ENCODE measurements at regions not wholly inside any gene's neighbourhood (a gene's known extent, or its start where the extent isn't known, plus 50 kb on each side); places are given as distances from the start of the nearest gene placed in this dataset.

DNA sequence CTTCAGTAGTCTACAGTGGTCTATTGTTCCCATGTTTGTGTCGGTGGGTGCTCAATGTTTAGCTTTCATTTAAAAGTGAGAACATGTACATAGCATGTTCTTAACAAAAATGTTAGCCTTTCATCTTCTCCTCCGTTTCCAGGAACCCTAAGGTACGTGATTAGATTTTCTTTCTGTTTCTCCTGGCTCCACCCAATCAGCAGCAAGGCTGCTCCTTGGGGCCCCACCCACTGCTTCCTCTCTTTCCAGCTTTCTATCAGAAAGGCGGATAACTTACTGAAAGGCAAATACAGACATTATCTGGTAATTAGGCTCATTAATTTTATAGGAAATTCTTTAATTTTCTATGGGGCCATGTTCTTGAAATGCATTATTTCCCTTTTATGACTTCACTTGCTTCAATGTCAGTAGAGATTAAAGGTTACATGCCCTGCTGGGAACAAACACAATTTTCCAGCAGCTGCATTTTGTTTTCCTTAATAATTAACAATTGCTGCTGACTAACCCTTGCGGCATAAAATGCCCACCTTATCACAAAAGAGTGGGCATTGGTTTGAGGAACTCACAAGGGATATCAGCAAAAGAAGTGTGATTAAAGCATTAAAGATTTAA, 324.9 kb upstream of the SNX7 start:
- no peak for DNase-seq (ENCODE audit: low read depth in 4 of 4, low spot score in 2 of 4)

DNA sequence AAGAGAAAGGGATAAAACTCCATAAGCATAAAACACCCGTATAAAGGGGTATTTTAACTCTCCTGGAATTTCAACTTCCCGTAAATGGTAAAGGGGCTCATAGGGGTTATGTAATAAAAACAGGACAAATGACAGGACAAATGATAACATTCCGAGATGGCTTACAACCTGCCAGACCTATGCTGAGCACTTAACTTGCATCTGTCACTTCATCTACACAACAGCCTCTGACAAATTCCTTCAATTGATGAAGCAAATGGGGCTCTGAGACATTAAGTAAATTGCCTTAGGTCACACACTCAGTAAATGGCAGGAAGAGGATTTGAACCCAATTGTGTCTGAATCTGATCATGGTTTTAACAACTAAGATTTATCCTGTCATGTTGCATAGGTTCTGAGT, 327.6 kb upstream of the SNX7 start:
- DNase-seq (ENCODE audit: low read depth in 4 of 4, low spot score in 2 of 4) = no peak

DNA sequence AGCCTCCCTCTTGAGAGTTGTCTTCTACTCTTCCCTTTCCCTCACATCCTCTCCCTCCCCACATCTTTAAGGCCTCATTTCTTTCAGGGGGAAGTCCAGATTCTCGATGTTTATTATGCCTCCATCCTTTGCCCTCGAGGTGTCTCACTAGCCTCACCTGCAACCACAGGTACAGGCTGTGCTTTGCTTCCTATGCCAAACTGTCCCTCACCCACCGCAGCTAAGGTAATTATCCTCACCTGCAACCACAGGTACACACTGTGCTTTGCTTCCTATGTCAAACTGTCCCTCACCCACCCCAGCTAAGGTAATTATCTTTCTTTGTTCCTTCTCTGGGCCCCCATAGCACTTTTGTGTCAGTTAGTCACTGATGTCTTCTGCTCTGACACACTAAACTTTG, 328.1 kb upstream of the SNX7 start:
- DNase-seq (ENCODE audit: low read depth in 4 of 4, low spot score in 2 of 4) = no peak

DNA sequence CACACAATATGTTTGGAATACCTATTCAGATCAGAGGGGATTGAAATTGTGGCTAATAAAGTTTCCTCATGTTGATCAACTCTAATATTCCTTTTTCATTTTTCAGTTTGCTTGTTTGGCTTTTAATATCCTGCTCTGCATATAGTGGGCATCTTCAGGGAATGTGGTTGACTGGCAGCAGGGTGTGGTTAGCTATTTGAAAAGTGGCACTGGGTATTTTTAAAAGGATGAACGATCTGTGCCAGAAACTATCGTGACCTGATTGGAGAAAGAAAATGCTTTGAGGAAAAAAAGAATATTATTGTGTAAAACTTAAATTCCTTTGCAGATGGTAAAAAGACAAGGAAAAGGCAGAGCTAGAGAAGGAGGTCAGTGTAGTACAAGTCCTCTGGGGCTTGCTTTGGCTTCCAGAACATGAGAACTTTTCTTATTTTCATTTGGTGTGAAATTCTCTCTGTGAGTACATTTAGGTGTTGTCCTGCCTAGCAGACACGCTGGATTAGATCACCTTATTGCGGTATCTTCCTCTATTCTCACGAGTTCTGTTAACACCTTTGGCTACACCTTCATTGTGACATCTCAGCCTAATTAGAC, 329.7 kb upstream of the SNX7 start:
- no peak for DNase-seq (ENCODE audit: low read depth in 4 of 4, low spot score in 2 of 4)

DNA sequence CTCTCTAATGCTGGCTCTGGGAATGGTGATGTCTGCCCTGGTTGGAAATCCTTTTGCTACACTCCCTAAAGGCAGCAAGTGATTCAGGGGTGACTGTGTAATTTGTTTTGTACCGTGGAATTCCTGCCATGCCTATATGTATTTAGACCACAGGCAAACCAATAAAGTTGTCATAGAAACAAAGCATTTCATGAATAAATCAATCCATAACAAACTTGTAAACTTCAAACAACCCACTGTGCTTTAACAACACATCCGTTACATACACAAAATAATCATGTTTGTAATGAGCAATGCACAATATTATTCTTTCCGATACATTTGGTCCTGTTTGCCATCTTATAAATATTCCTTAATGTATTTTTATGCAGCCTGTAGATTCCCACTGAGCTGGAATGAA, 330.3 kb upstream of the SNX7 start:
- DNase-seq (ENCODE audit: low read depth in 4 of 4, low spot score in 2 of 4) = no peak

DNA sequence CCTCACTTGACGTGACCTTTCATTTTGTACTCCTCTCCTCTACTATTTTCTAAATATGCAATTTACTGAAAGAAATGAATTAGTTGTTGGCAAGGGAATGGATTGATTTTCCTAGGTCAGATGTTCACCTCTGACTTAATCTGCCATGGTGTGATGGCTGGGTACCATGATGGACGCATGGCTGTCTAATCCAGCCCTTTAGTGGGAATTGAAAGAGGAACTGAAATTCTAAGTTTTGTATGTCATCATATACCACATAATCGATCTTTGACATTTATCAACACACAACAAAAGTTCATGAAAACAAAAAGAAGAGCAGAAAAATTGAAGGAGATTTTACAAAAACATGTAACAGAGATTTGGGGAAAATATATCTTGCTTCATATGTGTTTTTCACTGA, 331.3 kb upstream of the SNX7 start:
- no peak for DNase-seq (ENCODE audit: low read depth in 4 of 4, low spot score in 2 of 4)

DNA sequence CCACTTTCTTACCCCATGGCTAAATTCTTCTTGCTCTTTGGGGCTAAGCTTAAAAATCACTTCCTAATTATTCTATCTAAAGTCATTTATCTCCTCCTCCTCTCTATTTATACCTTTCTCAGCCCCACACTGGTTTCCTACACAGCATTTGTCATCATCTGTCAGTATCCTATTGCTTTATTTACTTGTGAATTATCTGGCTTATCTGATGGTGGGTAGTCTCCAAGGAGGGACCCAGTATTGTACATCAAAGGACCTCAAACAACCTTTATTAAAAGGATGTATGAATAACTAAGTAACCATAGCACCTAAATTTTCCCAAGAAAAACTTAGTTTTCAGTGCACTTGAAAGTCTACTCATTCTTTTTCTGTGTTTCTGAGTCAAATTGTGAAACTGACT, 332.7 kb upstream of the SNX7 start:
- DNase-seq (ENCODE audit: low read depth in 4 of 4, low spot score in 2 of 4) = no peak

DNA sequence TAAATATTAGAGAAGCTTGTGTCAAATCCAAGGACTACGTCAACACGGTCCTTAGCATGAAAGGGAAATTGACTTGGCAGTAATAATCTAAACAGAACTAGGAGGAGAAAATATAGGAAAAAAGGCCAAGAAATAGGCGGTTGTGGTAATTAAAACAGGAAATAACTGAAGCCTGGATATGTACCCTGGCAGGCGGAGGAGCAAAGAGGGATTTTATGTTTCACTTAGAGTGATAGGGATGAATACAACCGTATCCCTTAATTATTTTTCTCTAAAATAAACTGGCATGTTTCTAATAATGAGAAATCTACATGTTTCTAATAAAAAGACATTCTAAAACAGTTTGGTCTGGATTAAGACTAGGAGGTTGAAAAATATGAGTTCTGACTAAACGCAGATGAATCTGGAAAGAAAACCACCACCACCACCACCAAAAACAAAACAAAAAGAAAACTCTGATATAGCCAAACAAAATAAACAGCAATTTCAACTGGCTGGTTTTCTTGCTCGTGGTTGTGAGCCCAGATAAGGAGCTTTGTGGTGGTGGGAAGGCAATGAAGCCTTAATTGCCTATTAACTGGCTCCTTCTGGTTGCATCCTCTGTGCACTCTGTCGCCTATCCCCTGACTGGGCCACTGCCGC, 334.2 kb upstream of the SNX7 start:
- DNase-seq (ENCODE audit: low read depth in 4 of 4, low spot score in 2 of 4) = no peak

DNA sequence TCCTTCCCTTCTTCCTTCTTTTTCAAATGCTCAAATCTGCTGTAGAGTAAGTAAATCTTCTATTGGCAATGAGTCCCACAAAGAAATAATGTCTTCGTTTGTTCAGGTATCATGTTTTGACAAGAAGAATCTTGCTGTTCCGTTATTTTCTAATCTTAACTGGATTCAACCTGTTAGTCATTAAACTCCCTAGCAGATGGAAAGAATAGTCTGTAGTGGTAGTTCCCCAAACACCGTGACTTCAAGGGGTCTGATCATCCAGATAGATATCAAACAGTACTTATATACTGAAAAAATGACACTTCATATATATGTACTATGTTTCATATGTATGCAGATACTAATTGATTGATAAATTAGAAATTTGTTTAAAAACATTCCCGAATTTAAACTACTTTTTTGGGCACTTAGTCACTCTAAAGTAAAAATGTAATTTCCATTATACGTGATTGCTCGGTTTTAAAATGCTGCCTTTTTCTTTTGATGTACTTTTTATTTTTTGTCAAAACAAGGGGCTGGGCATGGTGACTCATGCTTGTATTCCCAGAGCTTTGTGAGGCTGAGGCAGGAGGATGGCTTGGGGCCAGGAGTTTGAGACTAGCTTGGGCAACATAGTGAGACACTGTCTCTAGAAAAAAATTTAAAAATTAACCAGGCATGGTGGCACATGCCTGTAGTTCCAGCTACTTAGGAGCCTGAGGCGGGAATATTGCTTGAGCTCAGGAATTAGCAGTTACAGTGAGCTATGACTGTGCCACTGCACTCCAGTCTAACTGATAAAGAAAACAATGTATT, 335.7 kb upstream of the SNX7 start:
- no peak for DNase-seq (ENCODE audit: low read depth in 4 of 4, low spot score in 2 of 4)

DNA sequence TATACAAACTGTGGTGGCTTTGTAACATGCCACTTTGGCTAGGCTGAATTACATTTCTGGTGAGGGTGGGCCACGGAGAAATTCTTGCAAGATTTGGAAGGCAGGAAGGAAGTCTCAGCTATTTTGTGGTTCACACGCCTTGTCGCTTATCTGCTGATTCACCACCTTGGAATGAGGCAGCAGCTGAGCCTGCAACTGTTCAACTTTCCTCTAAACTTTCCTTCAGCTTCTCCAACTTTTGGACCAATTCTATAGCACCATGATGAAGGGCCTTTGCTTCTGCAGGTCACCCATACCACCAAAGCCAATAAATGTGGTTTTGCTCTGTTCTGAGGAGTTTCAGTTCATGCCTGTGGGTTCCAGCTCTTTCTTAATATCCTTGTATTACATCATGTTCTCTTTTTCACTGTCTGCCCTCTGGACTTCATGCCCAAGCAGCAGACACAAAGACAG, 337.6 kb upstream of the SNX7 start:
- no peak for DNase-seq (ENCODE audit: low read depth in 4 of 4, low spot score in 2 of 4)

DNA sequence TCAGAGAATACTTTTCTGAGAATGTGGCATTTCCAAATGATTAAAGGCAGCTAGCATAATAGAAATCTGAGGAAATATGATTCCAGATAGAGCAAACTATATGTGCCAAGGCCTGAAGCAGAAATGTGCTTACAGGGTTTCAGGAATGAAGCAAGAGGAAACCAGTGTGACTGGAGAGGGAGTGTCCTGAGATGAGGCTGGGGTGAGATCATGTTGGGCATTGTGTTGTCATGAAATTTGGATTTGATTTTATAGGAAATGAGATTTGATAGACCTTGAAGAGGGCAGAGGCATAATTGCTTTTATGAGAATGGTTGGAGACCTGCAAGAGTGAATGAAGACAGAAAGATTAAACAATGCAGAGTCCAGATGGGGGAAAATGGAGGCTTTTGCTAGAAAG, 338.1 kb upstream of the SNX7 start:
- no peak for DNase-seq (ENCODE audit: low read depth in 4 of 4, low spot score in 2 of 4)

DNA sequence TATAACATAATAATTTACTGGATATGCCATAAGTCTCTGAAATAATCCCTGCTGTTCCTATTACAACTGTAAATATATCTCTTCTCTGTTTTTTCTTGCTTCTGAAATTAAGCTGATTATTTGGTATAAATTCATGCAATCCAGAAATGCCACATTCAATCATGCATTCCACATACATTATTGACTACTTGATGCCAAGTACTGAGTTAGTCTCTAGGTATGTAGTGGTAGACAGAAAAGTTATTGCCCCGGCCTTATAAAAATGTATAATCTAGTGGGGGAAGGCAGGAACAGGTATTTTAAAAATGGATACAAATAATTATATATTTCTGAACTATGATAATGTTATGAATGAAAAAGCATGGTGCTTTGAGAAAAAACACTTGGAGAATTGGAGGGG, 338.6 kb upstream of the SNX7 start:
- DNase-seq (ENCODE audit: low read depth in 4 of 4, low spot score in 2 of 4) = no peak

DNA sequence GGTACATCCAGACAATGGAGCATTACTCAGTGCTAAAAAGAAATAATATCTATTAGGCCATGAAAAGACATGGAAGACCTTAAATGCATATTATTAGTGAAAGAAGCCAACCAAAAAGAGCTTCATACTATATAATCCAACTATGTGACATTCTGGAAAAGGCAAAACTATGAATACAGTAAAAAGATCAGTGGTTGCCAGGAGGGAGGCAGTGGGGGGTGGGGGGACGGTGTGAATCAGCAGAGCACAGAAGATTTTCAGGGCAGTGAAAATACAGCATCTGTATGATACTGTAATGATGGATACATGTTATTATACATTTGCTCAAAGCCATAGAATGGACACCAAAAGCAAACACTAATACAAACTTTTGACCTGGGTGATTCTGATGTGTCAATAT, 339.4 kb upstream of the SNX7 start:
- DNase-seq (ENCODE audit: low read depth in 4 of 4, low spot score in 2 of 4) = no peak

DNA sequence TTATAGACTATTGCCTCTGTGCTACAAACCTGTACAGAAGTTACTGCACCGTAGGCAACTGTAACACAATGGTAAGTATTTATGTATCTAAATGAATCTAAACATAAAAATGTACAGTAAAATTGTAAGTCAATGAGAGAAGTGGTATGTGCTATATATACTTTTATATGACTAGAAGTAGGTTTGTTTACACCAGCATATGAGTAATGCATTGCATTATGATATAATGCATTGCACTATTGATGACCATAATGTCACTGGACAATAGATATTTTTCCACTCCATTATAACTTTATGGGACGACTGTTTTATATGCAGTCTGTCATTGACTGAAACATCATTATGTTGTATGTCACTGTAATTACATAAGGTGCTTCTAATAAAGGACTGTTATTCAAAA, 340.3 kb upstream of the SNX7 start:
- no peak for DNase-seq (ENCODE audit: low read depth in 4 of 4, low spot score in 2 of 4)

DNA sequence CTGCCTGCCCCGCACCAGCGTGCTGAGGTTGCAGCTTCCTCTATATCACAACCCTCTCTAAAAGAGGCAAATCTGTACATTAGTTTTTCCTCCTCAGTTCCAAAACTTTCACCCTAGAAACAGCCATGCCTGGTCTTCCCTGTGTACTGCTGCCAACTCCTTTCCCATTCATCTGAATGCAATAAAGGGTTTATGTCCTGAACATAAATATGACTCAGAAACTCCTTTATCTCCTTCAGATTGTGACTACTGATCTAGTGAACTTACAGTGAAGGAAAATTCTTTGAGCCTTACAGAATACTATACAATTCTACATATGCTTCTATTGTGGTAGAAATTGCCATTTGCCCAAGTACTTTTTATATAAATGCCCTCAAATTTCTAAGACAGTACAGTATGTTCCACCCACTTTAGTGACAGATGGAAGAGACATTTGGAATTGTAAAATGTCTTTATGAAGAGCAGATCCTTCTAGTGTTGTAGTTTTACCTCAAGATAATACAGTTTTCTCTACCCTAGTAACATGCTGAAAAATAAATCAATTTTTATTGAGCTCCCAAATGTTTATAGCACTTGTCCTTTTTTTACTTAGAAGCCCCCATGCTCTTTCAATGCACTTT, 345.1 kb upstream of the SNX7 start:
- DNase-seq (ENCODE audit: low read depth in 4 of 4, low spot score in 2 of 4) = no peak

DNA sequence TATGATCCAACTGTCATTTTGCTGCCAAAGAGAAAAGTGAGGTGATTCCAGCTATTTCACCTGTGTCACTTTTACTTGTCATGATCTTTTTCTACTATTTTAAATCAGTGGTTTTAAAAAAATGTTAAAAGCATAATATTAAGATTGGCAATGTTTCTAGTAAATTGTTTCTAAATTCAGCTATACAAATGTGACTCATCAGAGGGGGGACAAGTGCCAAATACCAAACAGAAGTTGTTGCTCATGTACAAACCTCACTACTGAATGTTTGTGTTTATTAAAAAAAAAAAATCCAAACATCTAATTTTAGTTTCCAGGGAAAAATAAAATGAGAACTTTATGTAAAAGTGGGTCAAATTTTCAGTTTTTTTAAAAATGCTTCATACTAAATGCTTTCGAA, 346.2 kb upstream of the SNX7 start:
- no peak for DNase-seq (ENCODE audit: low read depth in 4 of 4, low spot score in 2 of 4)

DNA sequence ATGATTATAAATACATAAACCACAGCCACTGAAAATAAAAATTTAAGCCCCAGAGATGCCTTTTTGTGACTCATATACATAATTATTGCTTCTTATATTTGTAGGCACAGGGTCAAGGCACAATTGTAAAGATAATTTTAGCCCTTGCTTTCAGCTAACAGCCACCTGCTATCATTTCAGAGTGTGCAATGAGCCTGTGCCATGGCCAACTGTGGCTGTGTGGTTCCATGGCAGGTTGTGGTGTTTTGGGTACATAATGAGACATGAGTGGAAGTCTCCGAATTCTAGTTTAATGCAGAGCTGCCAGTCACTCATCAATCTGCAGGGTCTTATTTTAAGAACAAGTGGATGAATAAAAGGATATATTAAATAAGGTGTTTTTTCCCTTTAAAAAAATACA, 346.9 kb upstream of the SNX7 start:
- no peak for DNase-seq (ENCODE audit: low read depth in 4 of 4, low spot score in 2 of 4)

DNA sequence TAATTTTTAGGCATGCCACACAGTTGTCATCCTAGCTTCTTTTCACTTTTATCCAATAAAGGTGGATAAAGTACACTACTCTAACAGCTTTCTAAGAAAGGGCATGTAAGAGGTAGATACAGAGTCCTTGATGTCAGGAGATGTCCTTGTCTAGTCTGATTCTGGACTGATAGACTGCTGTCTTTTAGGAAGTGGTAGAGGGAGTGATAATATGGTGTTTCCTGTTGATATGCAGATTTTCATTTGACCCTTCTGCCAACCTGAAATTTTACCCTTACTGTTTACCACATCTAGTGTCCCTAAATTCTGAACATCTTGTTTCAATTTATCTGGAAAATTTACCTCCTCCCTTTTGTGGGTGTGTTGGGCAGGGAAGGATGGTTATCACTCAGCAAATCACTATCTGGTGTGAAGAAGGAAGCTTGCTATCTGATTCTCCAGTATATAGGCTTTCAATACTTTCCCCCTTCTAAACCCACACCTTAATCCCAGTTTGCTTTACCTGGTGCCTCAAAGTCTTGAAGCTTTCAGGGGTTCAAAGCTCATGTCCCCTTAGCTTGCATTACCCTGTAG, 354.9 kb upstream of the SNX7 start:
- no peak for DNase-seq (ENCODE audit: low read depth in 4 of 4, low spot score in 2 of 4)

DNA sequence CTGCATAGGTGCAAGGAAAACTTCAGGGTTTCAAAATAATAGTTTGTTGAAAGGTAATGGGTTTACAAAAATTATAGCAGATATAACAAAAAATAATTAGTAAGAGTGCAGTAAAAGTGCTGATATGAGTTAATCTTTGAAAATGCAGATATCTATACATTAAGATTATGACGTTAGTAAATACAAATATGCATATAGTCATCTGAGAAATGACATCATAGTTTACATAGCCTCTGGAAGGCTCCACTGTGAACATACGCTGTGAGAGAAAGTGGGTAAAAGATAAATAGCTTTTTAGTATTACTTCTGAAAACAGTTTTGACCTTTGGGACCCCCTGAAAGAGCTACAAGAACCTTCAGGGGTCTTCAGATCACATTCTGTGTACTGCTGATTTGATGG, 356.2 kb upstream of the SNX7 start:
- no peak for DNase-seq (ENCODE audit: low read depth in 4 of 4, low spot score in 2 of 4)

DNA sequence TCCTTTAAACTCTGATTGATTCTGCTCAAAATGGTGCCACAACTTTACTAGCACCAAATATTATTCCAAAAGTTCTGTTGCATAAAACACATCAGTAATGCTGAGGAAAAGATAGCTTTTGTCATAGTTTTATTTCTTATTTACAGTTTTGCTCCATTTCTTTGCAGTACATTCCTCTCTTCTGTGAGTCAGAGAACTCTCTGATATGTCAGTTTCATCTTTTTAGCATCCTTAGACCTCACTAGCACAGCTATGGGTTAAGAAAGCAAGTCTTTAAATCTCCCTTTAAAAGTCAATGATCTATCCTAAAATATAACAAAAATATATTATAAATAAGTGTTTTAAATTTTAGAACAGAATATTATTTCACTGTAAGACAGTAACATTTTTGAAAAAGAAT, 356.6 kb upstream of the SNX7 start:
- DNase-seq (ENCODE audit: low read depth in 4 of 4, low spot score in 2 of 4) = no peak

DNA sequence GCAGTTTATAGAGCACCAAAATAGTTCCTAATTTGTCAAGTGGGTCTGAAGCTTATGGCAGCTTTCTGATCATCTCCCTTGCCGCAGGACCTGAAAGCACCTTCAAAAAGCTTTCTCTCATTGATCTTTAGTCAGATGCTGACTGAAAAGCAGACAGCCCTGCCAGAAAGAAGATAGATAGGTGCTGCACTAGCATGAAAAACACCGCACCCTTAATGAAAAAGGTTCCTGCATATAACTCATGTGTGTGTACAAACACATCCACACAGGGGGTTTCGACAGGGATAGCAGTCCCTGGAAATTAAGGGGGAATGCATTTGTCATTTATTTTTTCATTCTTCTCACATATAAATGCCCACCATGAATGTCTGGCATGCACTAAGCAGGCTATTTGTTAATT, 361.7 kb upstream of the SNX7 start:
- no peak for DNase-seq (ENCODE audit: low read depth in 4 of 4, low spot score in 2 of 4)

Measured in left renal cortex interstitium (tissue), 4 donors.